GM03348 (cell line): ENCODE measurements at regions not wholly inside any gene's neighbourhood (a gene's known extent, or its start where the extent isn't known, plus 50 kb on each side); places are given as distances from the start of the nearest gene placed in this dataset.
"Not testable (repeated sequence)": the region's sequence is repeated elsewhere in the genome, so short reads cannot be mapped to it uniquely, and the experiment has no call there.

Experiments used
- DNase-seq: peaks from one replicate; pipeline ENCODE4 v3.0.0; 2012; ENCODE audit warnings: low spot score

GRCh38 chr2:128613876-128614275 lies 295.2 kb upstream of the HS6ST1 start:
- no peak for DNase-seq

GRCh38 chr2:128614907-128615306 lies 296.2 kb upstream of the HS6ST1 start:
- not testable (repeated sequence) for DNase-seq

GRCh38 chr2:128615571-128615970 lies 296.9 kb upstream of the HS6ST1 start:
- no peak for DNase-seq

GRCh38 chr2:128617029-128617590 lies 298.4 kb upstream of the HS6ST1 start:
- no peak for DNase-seq

GRCh38 chr2:128617661-128618060 lies 299.0 kb upstream of the HS6ST1 start:
- DNase-seq = no peak

GRCh38 chr2:128618642-128619041 lies 300.0 kb upstream of the HS6ST1 start:
- no peak for DNase-seq

- no peak for DNase-seq
Measured at GRCh38 chr2:128619471-128620325, 301.0 kb upstream of the HS6ST1 start.

GRCh38 chr2:128621074-128621473 lies 302.4 kb upstream of the HS6ST1 start:
- no peak for DNase-seq

GRCh38 chr2:128622371-128622770 lies 303.7 kb upstream of the HS6ST1 start:
- no peak for DNase-seq

- DNase-seq = no peak
Measured at GRCh38 chr2:128622955-128623620, 304.4 kb upstream of the HS6ST1 start.

GRCh38 chr2:128623776-128624761 lies 305.4 kb upstream of the HS6ST1 start:
- peak; percentile 92 for DNase-seq

GRCh38 chr2:128624956-128625355 lies 306.3 kb upstream of the HS6ST1 start:
- DNase-seq = no peak

- DNase-seq = no peak
Measured at GRCh38 chr2:128625421-128625820, 306.8 kb upstream of the HS6ST1 start.

GRCh38 chr2:128625963-128626759 lies 307.5 kb upstream of the HS6ST1 start:
- DNase-seq = no peak

- DNase-seq = no peak
Measured at GRCh38 chr2:128626760-128627511, 308.3 kb upstream of the HS6ST1 start.

- DNase-seq = no peak
Measured at GRCh38 chr2:128628206-128628605, 309.5 kb upstream of the HS6ST1 start.

GRCh38 chr2:128628996-128629395 lies 310.3 kb upstream of the HS6ST1 start:
- DNase-seq = no peak

GRCh38 chr2:128630974-128631697 lies 312.5 kb upstream of the HS6ST1 start:
- no peak for DNase-seq

GRCh38 chr2:128631698-128632500 lies 313.2 kb upstream of the HS6ST1 start:
- DNase-seq = no peak
